ENCODE measurements at regions not wholly inside any gene's neighbourhood (a gene's known extent, or its start where the extent isn't known, plus 50 kb on each side); places are given as distances from the start of the nearest gene placed in this dataset.
"Not testable (repeated sequence)": the region's sequence is repeated elsewhere in the genome, so short reads cannot be mapped to it uniquely, and the experiment has no call there.

GRCh38 chr20:47972297-47972915 is 187.1 kb upstream of the SULF2 start:
- not testable (repeated sequence) for DNase-seq

DNA sequence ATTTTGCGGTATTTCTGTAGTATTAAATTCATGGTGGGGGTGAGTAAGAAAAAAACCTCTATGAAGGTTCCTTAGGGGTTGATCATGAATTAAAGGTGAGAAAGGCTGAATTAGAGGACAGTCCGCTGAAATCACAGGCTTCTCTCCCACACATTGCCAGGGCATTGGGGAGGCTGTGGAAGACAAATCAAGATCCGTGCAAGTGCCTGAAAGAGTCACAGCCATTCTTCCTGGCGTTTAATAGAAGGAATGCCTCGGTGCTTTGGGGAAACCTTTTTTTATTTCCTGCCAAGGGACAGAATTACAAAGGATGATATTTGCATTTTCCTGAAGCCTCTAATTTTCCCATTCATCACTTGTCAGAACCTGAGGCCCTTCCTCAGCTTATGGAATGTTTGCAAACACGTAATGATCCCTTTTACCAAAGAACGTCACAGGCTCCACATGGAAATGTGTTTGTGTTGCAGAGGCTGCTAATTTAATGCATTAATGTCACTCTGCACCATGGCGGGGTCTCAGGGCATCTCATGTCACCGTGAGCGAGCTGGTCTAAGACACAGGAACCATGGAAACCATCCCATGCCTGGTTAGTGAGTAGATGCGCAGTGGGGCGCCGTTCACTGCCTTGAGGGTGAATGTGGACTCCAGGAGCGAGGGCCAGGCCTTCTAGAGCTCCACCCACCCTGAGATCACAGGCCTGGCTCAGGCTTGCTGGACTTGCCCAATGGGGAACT is 185.9 kb upstream of the SULF2 start:
- no peak for DNase-seq

DNA sequence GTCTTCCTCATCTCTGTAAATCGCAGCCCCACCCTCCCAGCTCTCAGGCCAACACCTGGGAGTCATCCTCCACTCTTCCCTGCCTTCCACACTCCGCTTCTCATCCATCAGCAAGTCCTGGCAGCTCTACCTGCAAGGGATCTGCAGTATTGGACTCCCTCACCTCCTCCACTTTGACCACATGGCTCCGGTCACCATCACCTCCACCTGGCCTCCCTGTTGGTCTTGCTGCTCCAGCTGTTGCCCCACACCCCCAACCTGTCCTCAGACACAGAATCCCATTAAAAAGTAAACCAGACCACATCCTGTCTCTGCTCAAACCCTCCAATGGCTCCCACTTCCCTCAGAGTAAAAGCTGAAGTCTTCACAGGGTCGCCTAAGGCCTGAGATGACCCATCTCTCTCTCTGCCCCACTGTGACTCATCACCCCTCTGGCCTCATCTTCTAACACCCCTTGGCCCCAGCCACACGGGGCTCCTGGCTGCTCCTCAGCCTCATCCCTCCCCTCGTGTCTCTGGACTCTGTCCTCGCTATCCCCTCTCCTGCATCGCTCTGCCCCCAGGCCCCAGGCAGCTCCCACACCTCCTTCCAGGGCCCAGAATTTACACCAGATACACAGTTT is 185.1 kb upstream of the SULF2 start:
- no peak for DNase-seq

GRCh38 chr20:47969426-47969825 is 184.1 kb upstream of the SULF2 start:
- DNase-seq, result no peak

DNA sequence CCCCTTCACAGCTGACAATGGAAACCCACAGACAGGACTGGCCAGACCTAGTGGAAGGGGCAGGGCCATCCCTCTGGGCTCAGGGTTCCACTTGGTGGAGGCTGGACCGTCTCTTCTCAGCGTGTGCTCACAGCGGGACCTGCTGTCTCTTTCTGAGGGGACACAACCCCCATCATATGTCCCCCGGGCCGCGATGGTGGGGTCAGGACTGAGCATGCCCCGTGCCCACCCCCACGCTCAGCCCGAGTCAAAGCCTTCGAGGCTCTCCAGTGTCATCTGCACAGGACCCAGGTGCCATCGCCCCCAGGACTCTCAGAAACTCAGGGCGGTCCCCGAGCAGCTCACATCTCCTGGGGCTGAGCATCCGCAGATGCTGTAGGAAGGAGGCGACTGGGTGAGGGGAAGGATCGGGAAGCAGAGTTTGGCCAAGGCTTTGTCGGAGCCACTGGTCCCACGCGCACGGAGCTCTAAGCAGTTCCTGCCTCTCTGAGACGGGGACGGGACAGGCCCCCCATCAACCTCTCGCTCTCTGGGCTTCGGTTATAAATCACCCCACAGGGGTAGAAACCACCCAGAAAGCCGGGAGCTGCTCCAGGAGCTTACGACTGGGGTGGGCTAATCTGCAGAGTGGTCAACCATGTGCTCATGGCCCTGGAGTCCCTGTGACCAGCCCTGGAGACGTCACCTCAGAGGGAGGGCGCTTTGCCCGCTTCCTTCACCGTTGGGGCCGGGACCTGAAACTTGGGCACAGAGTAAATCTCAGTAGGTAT is 183.4 kb upstream of the SULF2 start:
- DNase-seq, result no peak

- DNase-seq, result no peak
Measured at GRCh38 chr20:47964149-47964548, 178.9 kb upstream of the SULF2 start.

- DNase-seq, result no peak
Measured at GRCh38 chr20:47963022-47963421, 177.7 kb upstream of the SULF2 start.

GRCh38 chr20:47962286-47962963 is 177.1 kb upstream of the SULF2 start:
- DNase-seq, result no peak

GRCh38 chr20:47960769-47961541 is 175.7 kb upstream of the SULF2 start:
- DNase-seq, result no peak

GRCh38 chr20:47960277-47960676 is 175.0 kb upstream of the SULF2 start:
- no peak for DNase-seq

DNA sequence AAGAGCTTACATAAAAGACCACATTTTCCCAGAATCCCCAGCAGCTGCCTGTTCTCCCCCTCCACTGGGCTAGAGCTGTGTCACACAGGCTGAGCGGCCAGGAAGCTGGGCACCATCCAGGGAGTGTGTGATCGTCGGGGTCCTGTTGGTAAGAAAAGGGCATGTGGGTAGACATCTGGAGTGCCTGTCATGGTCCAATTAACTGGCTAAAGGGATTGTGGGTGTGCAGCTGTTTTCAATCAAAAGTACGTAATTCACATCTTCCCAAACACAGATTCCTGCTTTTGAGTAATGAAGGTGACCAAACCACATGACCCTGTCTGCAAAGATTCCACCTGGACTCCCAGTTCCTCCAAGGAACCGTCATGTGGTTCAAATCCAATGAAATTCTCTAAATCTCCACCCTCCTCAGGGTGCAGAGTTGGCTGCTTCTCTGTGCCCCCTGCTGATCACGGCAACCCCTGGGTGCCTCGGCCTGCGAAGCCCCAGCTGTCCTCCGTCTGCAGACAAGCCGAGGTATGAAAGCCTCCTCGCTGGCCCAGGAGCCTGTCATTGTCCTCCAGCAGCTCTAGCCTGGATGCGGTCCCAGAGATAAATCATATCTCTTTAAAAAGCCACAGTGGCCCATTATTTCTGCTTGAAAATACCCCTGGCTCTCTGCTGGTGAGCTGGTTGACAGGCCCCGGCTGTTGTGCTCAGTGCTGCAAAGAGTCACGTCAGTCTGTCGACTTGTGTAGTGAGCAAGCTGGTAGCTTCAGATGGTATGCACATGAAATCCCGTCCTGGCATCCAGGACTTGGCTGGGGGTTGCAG is 172.9 kb upstream of the SULF2 start:
- DNase-seq, result not testable (repeated sequence)

DNA sequence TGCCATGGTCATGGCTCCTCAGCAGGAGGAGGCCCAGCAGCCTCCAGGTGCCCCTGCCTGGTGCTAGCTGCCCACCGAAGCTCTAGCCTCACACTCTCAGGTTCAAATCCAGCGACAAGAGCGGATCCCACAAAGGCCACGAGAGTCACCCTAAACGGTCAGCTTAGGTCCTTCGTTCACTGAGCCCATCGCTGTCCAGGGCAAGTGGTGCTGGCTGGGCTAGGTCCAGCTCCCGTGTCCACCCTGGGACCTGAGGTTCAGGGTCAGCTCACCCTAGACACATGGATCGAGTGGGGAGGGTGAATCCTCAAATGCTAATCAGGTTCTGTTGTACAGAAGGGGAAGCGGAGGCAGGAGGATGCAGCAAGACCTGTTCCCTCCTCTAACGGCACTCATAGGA is 171.9 kb upstream of the SULF2 start:
- DNase-seq, result no peak

- no peak for DNase-seq
Measured at GRCh38 chr20:47956268-47956995, 171.2 kb upstream of the SULF2 start.

GRCh38 chr20:47953471-47953870 is 168.2 kb upstream of the SULF2 start:
- no peak for DNase-seq

- DNase-seq, result no peak
Measured at GRCh38 chr20:47952023-47952564, 166.8 kb upstream of the SULF2 start.

GRCh38 chr20:47951521-47951971 is 166.3 kb upstream of the SULF2 start:
- no peak for DNase-seq

DNA sequence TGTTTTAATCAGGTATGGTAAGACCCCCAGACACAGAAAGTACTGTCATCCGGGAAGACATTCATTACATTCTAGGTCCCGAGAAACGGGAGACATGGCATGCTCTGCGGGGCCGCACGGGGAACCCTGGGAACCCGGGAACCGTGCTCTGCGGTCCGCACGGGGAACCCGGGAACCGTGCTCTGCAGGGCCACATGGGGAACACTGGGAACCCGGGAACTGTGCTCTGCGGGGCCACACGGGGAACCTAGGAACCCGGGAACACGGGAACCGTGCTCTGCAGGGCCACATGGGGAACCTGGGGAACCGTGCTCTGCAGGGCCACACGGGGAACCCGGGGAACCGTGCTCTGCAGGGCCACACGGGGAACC is 165.6 kb upstream of the SULF2 start:
- no peak for DNase-seq

DNA sequence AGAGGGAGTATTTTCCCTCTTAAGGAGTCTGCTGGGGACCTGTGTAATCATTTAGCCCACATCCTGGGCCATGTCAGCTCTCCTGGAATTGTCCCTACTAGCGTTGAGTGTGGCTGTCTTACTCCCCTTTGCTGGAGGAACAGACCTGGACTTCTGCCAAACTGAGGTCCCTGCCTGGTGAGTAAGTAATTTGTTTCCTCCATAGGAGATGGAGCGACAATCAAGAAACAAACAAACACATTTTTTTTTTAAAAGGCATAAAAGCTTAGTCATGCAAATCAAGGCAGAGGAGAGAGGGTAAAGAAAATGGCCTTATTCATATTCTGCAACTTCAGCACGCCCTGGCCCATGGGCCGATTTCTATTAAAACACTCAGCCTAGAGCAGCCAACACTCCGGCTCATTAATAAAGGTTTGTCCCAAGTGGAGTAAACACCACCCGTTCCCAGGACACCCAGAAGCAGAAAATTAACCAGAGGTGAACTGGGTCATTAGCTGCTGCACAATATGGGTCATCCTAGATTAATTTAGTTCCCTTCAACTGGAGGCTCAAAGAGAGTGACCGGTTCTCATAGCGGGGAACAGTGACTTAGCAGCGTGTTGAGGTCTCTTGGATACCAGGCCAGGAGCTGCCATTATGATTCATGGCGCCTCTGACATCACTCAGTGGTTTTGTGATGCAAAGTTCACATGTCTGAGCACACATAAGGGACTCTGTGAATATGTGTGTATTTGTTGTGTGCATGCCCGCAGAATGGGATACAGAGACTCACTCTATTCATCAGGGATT is 165.0 kb upstream of the SULF2 start:
- DNase-seq, result no peak

GRCh38 chr20:47949230-47949629 is 163.9 kb upstream of the SULF2 start:
- DNase-seq, result no peak
